Stimulated activated naive CD8-positive, alpha-beta T cell treated with anti-CD3 and anti-CD28 coated beads, Interleukin-15, Interleukin-2, amounts not matched to agents 100 U/mL and 50 U/mL, for 24 hours (primary cell): ENCODE measurements at regions not wholly inside any gene's neighbourhood (a gene's known extent, or its start where the extent isn't known, plus 50 kb on each side); places are given as distances from the start of the nearest gene placed in this dataset.
A peak's percentile ranks its signal among the peaks of the same experiment; 100 is the strongest.

ENCODE experiments used
- ATAC-seq: fragments of 150-1000 bp; cut with Tn5 transposase; one replicate; pipeline ENCODE4 v1.10.0; 2021
- DNase-seq: peaks from one replicate; pipeline ENCODE4 v3.0.0; 2021

DNA sequence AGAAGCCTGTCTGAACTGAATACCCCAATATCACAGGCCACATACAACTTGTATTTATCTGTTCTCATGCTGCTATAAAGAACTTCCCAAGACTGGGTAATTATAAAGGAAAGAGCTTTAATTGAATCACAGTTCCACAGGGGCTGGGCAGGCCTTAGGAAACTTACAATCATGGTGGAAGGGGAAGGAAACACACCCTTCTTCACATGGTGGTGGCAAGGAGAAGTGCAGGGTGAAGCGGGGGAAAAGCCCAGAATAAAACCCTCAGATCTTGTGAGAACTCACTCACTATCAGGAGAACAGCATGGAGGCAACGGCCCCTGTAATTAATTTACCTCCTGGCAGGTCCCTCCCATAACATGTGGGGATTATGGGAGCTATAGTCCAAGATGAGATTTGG lies 50.3 kb upstream of the FNDC1 start:
- ATAC-seq = no peak

DNA sequence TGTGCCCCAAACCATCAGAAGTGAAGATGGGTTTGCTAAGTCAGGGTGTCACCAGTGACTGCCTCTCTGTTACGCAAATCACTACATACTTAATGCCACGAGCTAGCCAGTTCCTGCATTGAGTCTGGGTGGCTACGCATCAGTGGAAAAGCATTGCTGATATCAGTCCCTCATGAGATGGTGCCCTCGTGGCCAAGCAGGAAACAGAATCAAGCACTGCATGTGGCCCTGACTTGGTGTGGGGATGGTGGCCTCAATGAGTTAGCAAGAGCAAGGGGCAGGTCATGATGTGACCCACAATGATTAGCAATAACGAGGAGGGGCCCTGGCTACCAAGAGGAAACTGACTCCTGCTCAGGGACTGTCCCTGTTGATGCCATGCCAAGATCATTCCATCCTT lies 51.6 kb upstream of the FNDC1 start:
- ATAC-seq (peak; percentile 41), DNase-seq (no peak)

More for the DNA sequence above, 50.3 kb upstream of the FNDC1 start:
- no peak for DNase-seq

DNA sequence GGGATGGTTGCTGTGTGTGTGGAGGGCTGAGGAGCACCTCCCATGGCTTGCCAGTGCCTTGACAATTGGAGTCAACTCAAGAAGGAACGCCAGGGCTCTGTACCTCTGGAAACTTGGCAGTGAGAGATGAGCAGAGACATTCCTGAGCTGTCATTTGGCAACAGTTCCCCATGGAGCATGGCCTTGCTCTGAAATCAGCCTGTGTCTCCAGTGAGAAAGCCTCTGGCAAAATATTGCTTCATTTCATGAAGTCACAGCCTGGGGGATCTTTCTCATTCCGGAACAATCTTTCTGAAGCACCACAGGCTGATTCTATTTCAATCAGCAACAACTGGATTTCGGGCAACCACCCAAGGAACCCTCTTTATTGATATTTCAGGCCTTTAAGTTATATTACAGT lies 52.2 kb upstream of the FNDC1 start:
- no peak for DNase-seq
- ATAC-seq = no peak

- DNase-seq (no peak), ATAC-seq (no peak)
Observed at GRCh38 chr6:159116343-159116742, 52.9 kb upstream of the FNDC1 start.

DNA sequence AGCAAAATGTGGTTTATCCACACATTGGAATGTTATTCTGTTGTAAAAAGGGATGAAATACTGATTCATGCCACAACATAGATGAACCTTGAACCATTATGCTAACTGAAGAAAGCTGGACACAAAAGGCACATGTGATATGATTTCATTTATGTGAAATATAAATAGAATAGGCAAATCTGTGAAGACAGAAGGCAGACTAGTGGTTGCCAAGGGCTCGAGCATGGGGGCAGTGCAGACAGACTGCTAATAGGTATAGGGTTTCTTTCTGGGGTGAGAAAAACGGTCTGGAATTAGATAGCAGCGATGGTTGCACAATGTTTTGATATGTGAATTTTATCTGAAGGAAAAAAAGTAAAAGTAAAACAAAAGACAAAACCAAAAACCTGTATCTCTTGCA lies 54.6 kb upstream of the FNDC1 start:
- ATAC-seq (no peak), DNase-seq (no peak)

DNA sequence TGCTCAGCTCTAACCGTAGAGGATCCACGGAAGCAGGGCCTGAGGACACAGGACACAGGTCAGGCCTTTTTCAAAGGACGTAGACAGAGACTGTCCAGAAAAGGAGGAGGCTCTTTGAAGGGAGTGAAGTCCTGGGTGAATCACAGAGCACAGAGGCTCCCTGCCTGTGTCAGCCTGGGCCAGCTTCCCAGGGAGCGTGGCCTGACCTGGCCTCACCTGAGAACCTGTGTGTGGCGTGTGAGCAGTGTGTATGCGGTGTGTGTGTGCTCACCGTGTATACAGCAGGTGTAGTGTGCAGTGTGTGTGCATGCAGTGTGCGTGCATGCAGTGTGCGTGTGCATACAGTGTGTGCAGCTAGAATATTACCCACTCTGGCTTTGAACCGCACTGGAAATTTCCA lies 56.0 kb upstream of the FNDC1 start:
- ATAC-seq (no peak), DNase-seq (no peak)

GRCh38 chr6:159112714-159113113 lies 56.5 kb upstream of the FNDC1 start:
- no peak for DNase-seq
- no peak for ATAC-seq

GRCh38 chr6:159110748-159111147 lies 58.5 kb upstream of the FNDC1 start:
- no peak for DNase-seq
- no peak for ATAC-seq

GRCh38 chr6:159110013-159110412 lies 59.2 kb upstream of the FNDC1 start:
- no peak for DNase-seq

DNA sequence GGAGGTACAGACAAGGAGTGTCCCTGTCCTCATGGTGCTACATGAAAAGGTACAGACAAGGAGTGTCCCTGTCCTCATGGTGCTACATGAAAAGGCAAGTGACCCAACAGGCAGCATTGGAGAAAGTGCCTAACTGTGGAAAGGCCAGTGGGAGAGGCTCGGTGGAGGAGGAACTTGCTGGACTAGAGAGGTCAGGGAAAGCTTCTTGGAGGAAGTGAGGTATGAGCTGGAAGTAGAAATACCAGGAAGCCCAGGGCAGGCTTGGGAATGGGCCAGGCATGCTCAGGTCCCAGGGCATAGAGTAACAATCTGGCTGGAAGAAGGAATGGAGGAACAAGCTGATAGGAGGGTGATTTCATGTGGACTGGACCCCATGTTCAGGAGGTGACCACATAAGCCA lies 59.8 kb upstream of the FNDC1 start:
- no peak for ATAC-seq

More at GRCh38 chr6:159110013-159110412, 59.2 kb upstream of the FNDC1 start:
- ATAC-seq = no peak

GRCh38 chr6:159108426-159108985 lies 60.7 kb upstream of the FNDC1 start:
- ATAC-seq = no peak
- no peak for DNase-seq

More for the DNA sequence above, 59.8 kb upstream of the FNDC1 start:
- DNase-seq = no peak

GRCh38 chr6:159107451-159108260 lies 61.5 kb upstream of the FNDC1 start:
- DNase-seq (peak; percentile 64), ATAC-seq (peak; percentile 57)

- ATAC-seq = peak; percentile 73
- DNase-seq = peak; percentile 94
Observed at GRCh38 chr6:159106627-159107241, 61.9 kb upstream of the TAGAP start.

GRCh38 chr6:159105716-159106115 lies 60.9 kb upstream of the TAGAP start:
- DNase-seq (no peak), ATAC-seq (no peak)

- DNase-seq = peak; percentile 49
- ATAC-seq = no peak
Observed at GRCh38 chr6:159104931-159105330, 60.1 kb upstream of the TAGAP start.

GRCh38 chr6:159104163-159104925 lies 59.6 kb upstream of the TAGAP start:
- ATAC-seq = peak; percentile 72

GRCh38 chr6:159103396-159104162 lies 58.8 kb upstream of the TAGAP start:
- DNase-seq (peak; percentile 17), ATAC-seq (no peak)

More at GRCh38 chr6:159104163-159104925, 59.6 kb upstream of the TAGAP start:
- peak; percentile 86 for DNase-seq

GRCh38 chr6:159102373-159103160 lies 57.8 kb upstream of the TAGAP start:
- ATAC-seq (no peak), DNase-seq (no peak)

GRCh38 chr6:159101656-159102055 lies 56.9 kb upstream of the TAGAP start:
- ATAC-seq = no peak
- no peak for DNase-seq

- DNase-seq (peak; percentile 43), ATAC-seq (peak; percentile 12)
Observed at GRCh38 chr6:159100395-159101182, 55.8 kb upstream of the TAGAP start.
